ENCODE measurements at regions not wholly inside any gene's neighbourhood (a gene's known extent, or its start where the extent isn't known, plus 50 kb on each side); places are given as distances from the start of the nearest gene placed in this dataset.
"Not testable (repeated sequence)": the region's sequence is repeated elsewhere in the genome, so short reads cannot be mapped to it uniquely, and the experiment has no call there.

GRCh38 chr5:12936221-12936620, 1008.3 kb downstream of the DNAH5 start:
- DNase-seq (ENCODE audit: low read depth in 4 of 4, low spot score in 2 of 4), result no peak

DNA sequence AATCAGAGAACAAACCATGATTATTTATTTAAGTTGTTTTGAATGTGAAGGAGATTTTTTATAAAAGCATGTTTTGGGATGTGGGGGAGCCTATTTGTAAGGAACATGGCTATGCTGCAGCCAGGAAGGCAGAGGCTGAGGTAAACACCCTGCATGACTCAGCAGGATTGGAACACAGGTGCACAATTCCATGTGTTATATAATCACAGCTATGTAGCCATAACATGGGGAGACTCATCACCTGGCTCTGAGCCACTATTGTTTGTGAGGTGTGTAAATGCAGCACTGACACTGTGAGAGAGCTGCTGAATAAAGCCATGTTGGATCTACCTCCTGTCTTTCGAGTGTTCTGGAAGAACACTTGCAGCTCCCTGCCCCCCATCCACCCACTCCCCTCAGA, 1009.8 kb downstream of the DNAH5 start:
- no peak for DNase-seq (ENCODE audit: low read depth in 4 of 4, low spot score in 2 of 4)

DNA sequence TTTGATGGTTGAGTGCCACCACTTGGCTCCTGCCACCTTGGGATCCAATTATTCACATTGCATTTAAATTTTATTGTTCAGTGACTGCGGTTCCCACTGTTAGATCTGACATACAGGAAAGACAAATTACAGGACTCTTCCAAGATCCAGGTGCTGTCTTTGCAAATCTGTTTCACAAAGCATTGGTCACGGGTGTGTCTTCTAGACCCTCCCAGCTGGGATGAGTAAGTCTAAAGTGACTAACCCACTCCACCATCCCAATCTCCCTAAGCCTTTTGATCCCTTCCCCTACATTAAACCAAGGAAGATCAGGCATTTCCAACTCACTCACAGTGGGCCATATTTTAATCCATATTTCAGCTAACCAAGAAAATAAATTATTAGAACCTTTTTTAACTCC, 1016.3 kb upstream of the CTNND2 start:
- DNase-seq (ENCODE audit: low read depth in 4 of 4, low spot score in 2 of 4), result no peak

DNA sequence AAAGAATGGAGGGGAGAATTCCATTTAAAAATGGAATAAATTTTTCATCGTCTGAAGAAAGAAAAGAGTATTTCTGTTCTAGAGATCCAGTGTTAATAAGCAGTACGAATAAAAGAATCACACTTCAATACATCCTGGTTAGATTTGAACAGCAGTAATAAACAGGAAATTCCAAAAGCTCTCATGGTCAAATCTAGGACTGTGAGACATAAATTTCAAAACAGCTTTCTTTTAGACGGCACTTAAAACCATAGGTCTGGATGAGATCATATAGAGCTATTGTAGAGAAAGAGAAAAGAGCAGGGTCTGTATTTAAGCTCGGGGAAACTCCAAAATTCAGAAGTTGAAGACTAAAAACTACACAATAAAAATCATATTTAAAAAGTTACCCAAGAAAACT, 1006.9 kb upstream of the CTNND2 start:
- no peak for DNase-seq (ENCODE audit: low read depth in 4 of 4, low spot score in 2 of 4)

GRCh38 chr5:12910641-12911040, 1006.4 kb upstream of the CTNND2 start:
- DNase-seq (ENCODE audit: low read depth in 4 of 4, low spot score in 2 of 4), result no peak

- no peak for DNase-seq (ENCODE audit: low read depth in 4 of 4, low spot score in 2 of 4)
Observed at GRCh38 chr5:12902611-12903010, 998.4 kb upstream of the CTNND2 start.

GRCh38 chr5:12901696-12902095, 997.5 kb upstream of the CTNND2 start:
- no peak for DNase-seq (ENCODE audit: low read depth in 4 of 4, low spot score in 2 of 4)

GRCh38 chr5:12896086-12896485, 991.8 kb upstream of the CTNND2 start:
- no peak for DNase-seq (ENCODE audit: low read depth in 4 of 4, low spot score in 2 of 4)

DNA sequence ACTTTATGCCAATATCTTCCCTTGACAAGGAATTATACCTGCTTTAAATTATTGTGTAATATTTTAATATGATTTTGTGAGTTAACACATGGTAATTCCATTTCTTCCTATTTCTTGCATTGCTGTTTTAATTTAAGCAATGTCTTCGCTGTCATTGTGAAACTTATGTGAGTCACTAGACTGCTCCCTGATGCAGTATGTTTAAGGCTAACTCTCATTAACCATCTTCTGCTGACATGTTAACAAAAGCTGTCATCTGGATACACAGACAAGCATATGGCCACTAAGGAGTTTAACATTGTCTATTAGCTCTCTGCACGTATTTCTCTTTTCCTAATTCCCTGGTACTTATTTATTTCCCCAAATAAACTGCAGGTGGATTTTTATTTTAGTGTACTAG, 980.8 kb upstream of the CTNND2 start:
- no peak for DNase-seq (ENCODE audit: low read depth in 4 of 4, low spot score in 2 of 4)

- DNase-seq (ENCODE audit: low read depth in 4 of 4, low spot score in 2 of 4), result no peak
Observed at GRCh38 chr5:12883395-12883794, 979.1 kb upstream of the CTNND2 start.

- DNase-seq (ENCODE audit: low read depth in 4 of 4, low spot score in 2 of 4), result no peak
Observed at GRCh38 chr5:12876541-12877298, 972.5 kb upstream of the CTNND2 start.

DNA sequence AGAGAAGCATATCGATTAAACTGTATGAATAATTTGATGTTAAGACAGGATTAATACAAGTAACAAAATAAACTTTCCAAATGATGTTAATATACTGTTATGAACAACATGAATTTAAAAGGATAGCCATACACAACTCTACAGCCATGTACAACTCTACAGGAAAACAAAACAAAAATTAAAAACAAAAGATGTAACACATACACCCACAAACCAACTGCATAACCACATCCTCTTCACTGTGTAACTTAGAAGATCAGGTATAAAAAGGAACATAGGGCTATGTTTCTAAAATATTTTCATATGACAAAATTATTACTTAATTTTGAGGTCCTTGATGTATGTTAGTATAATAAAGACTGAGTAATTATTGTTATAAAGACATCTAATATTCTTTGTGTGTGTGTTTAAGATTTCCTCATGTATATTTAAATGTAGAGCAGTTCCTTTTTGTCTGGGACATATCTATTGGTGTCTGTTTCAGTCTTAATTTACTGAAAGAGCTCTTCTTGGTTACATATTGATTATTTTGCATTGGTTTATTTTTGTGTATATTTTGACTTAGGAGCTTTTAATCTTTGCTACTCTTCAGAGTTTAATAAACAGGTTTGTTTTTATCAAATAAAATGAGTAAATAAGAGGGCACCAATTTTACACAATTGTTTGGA, 966.8 kb upstream of the CTNND2 start:
- DNase-seq (ENCODE audit: low read depth in 4 of 4, low spot score in 2 of 4), result no peak

DNA sequence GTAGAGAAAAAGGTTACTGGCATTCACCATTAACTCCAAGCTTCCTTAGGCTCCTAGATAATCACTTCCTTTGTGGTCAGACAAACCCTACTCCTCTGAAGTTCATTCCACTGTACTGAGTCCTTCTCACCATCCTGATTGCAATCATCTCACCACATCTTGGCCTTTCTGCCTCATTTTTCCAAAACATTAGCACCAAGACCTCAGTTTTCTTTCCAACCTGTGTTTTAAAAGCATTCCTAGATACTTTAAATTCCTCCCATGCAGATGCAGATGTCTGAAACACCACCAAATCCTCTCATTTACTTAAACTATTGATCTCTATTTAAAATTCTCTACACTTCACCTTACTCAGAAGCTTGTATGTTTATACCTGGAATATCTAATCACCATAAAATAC, 961.3 kb upstream of the CTNND2 start:
- DNase-seq (ENCODE audit: low read depth in 4 of 4, low spot score in 2 of 4), result no peak

DNA sequence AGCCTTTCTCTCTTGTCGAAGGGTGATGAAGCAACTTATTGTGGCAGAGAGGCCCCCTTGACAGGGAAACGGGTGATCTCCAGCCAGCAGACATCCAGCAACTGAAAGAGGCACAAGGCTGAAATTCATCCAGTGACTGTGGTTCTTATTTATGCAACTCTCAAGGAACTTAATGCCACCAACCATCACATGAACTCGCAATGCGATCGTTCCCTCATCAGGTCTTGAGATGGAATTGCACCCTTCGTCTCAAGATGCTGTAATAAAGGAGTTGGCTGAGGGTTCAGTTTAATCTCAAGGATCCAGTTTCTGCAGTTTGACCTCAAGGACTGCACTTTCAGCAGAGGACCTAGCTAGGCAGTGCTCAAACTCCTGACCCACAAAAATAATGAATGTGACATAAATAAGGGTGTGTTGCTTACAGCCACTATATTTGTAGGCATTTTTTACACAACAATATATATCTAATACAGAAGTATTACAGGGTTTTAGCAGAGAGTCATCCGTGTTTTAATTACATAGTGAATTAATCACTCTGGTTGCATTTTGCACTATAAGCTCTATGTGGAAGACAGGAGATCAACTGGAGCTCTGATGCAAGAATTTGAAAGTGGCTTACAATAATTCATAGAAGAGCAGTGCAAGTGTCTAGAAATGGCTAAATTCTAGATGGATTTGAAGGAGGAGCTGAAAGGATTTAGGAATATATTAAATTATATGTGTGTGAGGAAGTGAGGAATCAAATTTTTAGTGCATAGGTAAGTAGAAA, 957.8 kb upstream of the CTNND2 start:
- DNase-seq (ENCODE audit: low read depth in 4 of 4, low spot score in 2 of 4), result no peak

DNA sequence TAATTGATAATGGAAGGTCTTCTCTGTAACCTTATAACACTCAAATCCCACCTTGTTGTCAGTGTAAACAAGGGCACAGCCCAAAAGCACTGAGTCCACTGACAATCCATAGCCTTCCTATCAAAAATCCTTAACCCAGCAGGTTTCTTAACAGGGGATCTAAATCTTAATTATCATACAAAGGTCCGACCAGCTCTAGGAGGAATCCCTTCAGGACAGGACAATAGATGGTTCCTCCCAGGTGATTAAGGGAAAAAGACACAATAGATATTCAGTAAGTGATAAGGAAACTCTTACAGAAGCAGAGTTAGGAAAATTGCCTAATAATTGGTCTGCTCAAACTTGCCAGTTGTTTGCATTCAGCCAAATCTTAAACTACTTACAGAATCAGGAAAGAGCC, 951.9 kb upstream of the CTNND2 start:
- DNase-seq (ENCODE audit: low read depth in 4 of 4, low spot score in 2 of 4), result not testable (repeated sequence)

DNA sequence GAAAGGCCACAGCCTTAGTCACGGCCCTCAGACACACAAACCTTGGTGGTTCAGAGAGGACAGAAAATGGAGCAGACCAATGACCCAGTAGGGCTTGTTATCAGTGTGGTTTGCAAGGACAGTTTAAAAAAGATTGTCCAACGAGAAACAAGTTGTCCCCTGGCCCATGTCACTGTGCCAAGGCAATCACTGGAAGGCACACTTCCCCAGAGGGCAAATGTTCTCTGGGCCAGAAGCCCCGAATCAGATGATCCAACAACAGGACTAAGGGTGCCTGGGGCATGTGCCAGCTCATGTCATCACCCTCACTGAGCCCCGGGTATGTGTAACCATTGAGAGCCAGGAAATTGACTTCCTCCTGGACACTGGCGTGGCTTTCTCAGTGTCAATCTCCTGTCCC, 950.1 kb upstream of the CTNND2 start:
- no peak for DNase-seq (ENCODE audit: low read depth in 4 of 4, low spot score in 2 of 4)

DNA sequence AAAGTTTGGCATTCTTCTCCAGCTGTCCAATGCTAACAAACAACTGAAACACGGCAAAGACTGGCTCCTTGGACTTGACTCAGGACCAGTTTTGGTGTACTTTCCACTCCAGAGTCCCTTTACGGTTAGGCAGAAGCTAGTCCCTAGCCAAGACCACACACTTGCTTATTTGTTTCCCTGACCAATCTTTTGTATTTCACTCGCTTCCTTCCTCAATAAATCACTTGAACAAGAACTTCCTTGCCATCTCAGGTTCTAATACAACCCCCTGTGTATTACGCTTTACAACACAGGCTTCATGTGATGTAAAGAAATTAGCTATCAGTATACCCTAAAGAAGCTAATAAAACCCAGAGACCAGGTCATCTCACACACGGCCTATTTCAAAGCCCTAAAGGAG, 947.5 kb upstream of the CTNND2 start:
- DNase-seq (ENCODE audit: low read depth in 4 of 4, low spot score in 2 of 4), result no peak

DNA sequence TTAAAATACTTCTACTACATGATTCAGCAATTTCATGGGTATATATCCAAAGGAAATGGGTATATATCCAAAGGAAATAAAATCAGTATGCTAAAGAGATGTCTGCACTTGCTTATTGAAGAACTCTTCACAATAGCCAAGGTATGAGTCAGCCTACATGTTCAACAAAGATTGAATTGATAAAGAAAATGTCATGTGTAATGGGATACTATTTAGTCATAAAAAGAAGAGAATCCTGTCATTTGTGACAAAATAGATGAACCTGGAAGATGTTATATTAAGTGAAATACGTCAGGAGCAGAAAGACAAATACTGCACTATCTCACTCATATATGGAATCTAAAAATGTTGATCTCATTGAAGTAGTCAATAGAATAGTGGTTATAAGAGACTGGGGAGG, 944.5 kb upstream of the CTNND2 start:
- no peak for DNase-seq (ENCODE audit: low read depth in 4 of 4, low spot score in 2 of 4)

DNA sequence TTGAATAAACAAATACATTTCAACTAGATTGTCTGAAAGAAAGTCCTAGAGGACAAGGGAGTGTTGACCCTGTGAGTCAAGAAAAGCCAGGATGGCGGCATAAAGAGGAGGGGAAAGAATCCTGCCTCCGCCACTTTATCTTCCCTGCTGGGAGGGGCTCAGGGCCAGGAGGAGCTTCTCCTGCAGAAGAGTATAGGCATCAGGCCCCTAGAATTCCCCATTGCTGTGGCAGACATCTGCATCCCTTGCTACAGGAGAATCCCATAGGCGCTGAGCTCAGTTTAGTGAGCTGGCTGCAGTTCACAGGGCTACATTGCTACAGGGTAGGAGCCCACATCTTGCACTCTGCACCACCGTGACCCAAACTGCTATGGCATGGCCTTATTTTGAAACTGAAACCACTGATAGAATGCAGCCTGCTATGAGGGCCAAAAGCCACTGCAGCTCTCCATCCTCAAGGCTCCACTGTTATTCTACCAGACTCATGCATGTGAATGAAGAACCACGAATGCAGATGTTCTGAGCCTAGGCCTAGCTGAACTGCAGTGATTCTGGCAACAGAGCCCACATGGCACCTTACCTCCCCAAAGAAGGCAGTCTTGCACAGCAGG, 941.4 kb upstream of the CTNND2 start:
- no peak for DNase-seq (ENCODE audit: low read depth in 4 of 4, low spot score in 2 of 4)

DNA sequence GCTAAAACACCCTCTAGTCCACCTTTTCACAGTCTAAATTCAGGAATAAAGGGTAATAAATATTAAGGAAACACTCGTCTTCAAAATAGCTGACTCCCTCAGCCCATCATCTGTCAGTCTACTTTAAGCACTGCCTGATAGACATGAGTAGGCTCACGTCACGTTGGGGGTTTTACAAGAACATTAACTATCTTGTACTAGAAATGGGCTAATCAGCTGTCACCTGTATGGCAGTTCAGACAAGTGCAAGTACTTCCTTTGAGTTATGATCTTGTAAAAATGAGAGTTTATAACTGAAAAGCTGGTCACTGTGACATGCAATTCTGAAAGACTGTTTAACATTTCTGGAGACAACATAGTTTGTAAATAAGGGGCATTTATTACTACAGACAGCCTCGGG, 936.7 kb upstream of the CTNND2 start:
- DNase-seq (ENCODE audit: low read depth in 4 of 4, low spot score in 2 of 4), result no peak

- no peak for DNase-seq (ENCODE audit: low read depth in 4 of 4, low spot score in 2 of 4)
Observed at GRCh38 chr5:12837592-12837991, 933.3 kb upstream of the CTNND2 start.

Measured in left renal cortex interstitium (tissue), 4 donors.